GM23248 (cell line): ENCODE measurements at regions not wholly inside any gene's neighbourhood (a gene's known extent, or its start where the extent isn't known, plus 50 kb on each side); places are given as distances from the start of the nearest gene placed in this dataset.

Experiments
- EZH2 ChIP-seq: fragments of 200-600 bp; sonication (generic); IDR thresholded peaks from 2 replicates; pipeline ENCODE4 v1.6.1; 2018; ENCODE audit warnings: antibody characterized with exemption, mild to moderate bottlenecking; ENCODE audit not compliant: insufficient read depth, poor library complexity, severe bottlenecking
- EZH2phosphoT487 ChIP-seq: fragments of 200-600 bp; sonication (generic); IDR thresholded peaks from 2 replicates; pipeline ENCODE4 v1.6.1; 2018; ENCODE audit warnings: antibody characterized with exemption, moderate library complexity, mild to moderate bottlenecking, low read depth; ENCODE audit not compliant: insufficient read depth

DNA sequence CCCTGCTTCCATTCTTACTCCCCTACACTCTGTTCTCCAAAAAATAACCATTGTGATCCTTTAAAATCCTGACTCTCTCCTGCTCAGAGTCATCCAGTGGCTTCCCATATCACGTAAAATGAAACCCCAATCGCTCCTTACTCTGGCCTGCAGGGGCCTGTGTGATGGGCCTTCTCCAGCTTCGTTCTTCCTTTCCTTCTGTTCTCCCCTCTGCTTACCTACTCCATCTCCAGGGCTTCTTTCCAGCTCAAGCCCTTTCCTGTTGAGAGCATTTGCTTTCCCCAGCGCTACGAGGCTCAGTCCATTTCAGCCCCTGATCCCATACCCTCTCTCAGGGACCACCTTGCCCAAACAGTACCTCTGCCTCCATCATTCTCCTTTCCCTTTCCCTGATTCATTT is 144.4 kb upstream of the ARHGAP5 start:
- no peak for TF ChIP-seq EZH2phosphoT487
- TF ChIP-seq EZH2 = no peak
